Epithelial cell of proximal tubule (primary cell): ENCODE measurements at regions not wholly inside any gene's neighbourhood (a gene's known extent, or its start where the extent isn't known, plus 50 kb on each side); places are given as distances from the start of the nearest gene placed in this dataset.

Experiments
- DNase-seq: peaks from one replicate; pipeline ENCODE4 v3.0.0-alpha.2; 2011; ENCODE audit warnings: low read depth
- H3K4me3 ChIP-seq: 2 replicates; pipeline ENCODE4 v1.5.1; 2011; ENCODE audit warnings: low read depth, mild to moderate bottlenecking, low read length
- CTCF ChIP-seq: conservative IDR thresholded peaks from 2 replicates; pipeline ENCODE4 v1.5.1; 2012; ENCODE audit warnings: low read depth, mild to moderate bottlenecking, low read length

GRCh38 chr5:136892000-136892399 is 526.7 kb upstream of the TRPC7 start:
- no peak for TF ChIP-seq CTCF
- no peak overlapping the region for H3K4me3 ChIP-seq
- no peak for DNase-seq

DNA sequence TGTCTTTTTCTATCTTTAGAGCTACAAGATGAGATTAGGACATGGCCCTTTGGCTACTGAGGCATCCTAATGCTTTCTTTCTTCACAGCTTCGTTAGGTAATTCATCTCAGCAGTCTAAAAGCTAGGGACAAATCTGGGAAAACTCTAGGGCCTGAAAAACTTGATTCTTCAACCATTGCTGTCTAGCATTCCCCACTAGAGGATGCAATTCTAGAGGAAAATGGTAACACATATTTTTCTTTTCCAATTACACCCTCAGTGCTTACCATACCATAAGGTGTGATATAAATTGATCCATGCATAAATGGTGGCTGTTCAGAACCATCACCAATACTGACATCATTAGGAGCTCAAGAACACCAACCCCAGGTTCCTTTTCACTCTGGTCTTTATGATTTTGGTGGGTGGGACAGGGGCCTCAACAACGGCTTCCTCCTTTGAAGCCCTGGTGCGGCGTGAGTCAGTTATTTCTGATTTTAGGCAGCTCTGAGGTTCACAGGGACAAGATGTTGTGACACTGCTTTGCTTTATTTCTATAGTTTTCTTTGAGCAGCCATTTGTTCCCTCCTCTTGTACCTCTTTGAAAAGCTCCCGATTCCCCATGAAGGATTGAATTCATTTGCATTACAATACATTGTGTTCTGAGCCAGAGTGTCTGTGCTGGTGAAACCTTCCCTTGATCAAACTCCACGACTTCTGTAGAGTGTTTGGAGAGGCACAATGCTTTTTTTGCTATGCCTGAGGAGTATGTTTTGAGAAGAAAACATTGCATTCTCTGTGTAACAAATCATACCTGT is 526.0 kb upstream of the TRPC7 start:
- DNase-seq = no peak
- H3K4me3 ChIP-seq = no peak overlapping the region
- TF ChIP-seq CTCF = peak; percentile 32

DNA sequence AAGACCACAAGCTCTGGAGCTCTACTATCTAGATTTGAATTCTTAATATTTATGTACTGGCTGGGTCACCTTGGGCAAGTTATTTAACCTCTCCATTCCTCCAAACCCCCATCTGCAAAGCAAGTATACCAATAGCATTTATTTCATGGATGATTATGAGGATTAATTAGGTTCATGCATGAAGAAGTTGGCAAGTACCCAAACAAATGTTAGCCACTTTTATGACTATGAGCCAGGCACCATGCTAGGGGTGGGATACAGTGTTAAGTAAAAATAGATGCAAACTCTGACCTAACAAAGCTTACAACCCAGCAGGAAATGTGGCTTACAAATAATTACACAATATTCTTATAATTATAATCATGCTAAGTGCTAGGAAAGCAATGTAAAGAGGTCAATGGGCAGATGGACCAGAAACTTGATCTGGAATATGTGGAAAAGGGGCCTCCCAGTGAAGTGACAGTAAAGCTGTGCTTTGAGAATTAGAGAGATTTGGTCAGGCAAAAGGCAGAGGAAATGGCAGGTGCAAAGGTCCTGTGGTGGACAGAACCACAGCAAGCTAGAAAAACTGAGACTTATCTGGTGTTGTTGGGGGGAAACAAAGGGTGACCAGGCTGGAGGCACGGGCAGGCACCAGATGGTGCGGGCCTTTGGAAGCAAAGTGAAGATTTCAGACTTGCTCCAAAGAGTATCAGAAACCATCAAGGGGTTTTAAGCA is 525.2 kb upstream of the TRPC7 start:
- no peak for DNase-seq
- no peak overlapping the region for H3K4me3 ChIP-seq
- TF ChIP-seq CTCF = no peak

DNA sequence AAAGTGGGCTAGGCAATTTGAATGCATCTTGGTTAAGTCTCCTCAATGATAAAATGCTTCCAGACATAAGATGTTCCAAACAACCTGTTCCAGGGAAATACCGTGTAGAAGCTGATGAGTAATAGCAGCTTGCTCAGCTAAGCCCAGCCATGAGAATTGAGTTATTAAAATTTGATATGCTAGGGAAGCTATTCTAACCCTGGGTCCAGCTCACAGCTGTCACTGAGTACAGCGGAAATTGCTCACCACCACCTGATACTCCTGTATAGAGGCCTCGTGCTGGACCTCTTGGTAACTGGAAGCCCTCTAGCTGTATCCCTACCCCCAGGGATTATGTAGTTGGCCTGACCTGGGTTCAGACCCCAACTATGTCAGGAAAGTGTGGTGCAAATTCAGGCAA is 521.3 kb upstream of the TRPC7 start:
- no peak for TF ChIP-seq CTCF

GRCh38 chr5:136864960-136865359 is 499.6 kb upstream of the TRPC7 start:
- TF ChIP-seq CTCF = no peak
- no peak for DNase-seq
- H3K4me3 ChIP-seq = no peak overlapping the region

More for the DNA sequence above, 521.3 kb upstream of the TRPC7 start:
- DNase-seq = no peak
- no peak overlapping the region for H3K4me3 ChIP-seq

- TF ChIP-seq CTCF = no peak
- no peak overlapping the region for H3K4me3 ChIP-seq
- DNase-seq = no peak
Observed at GRCh38 chr5:136856648-136857047, 491.3 kb upstream of the TRPC7 start.

DNA sequence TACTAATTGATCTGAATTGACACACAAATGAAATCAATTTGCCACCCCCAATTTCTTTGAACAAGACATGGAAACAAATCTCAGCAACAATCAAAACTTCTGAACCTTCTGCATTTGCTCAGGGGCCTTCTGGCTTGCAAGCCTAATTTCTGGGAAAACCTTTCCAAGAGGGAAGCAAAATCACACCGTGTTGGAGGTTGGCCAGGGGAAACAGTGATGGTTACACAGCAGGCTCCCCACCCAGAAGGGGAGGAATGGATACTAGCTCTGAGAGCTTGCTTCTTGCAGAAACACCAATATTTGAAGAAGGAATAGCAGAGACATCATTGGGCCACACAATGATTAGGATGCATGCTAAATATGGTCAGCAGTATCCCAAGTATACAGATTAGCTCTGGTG is 488.6 kb upstream of the TRPC7 start:
- no peak for DNase-seq
- no peak overlapping the region for H3K4me3 ChIP-seq
- TF ChIP-seq CTCF = no peak
